ENCODE measurements at regions not wholly inside any gene's neighbourhood (a gene's known extent, or its start where the extent isn't known, plus 50 kb on each side); places are given as distances from the start of the nearest gene placed in this dataset.

GRCh38 chr16:65494080-65494479 lies 372.2 kb upstream of the CDH11 start:
- no peaks in the 10 kb centered on the region for H3K36me3 Mint-ChIP-seq
- no peak overlapping the region for H3K27ac Mint-ChIP-seq
- no peak overlapping the region for H3K4me3 Mint-ChIP-seq
- H3K4me1 Mint-ChIP-seq, result no peaks in the 10 kb centered on the region
- DNase-seq, result no peak
- peaks cover 0 to 2% (median 0%) of the 10 kb centered on the region in 3 donors for H3K27me3 Mint-ChIP-seq (ENCODE audit: low read depth in 3 of 3)
- H3K9me3 Mint-ChIP-seq, result peaks cover 0 to 30% (median 2%) of the 10 kb centered on the region in 6 donors

- H3K4me1 Mint-ChIP-seq, result no peaks in the 10 kb centered on the region
- no peaks in the 10 kb centered on the region for H3K36me3 Mint-ChIP-seq
- no peak overlapping the region for H3K4me3 Mint-ChIP-seq
- DNase-seq, result no peak
- H3K27ac Mint-ChIP-seq, result no peak overlapping the region
- H3K9me3 Mint-ChIP-seq, result peaks cover 0 to 29% (median 3%) of the 10 kb centered on the region in 6 donors
- peaks cover 0 to 2% (median 0%) of the 10 kb centered on the region in 3 donors for H3K27me3 Mint-ChIP-seq (ENCODE audit: low read depth in 3 of 3)
These were observed 368.4 kb upstream of the CDH11 start for GRCh38 chr16:65490286-65490685.

GRCh38 chr16:65489531-65490023 lies 367.7 kb upstream of the CDH11 start:
- H3K9me3 Mint-ChIP-seq, result peaks cover 0 to 29% (median 3%) of the 10 kb centered on the region in 6 donors
- no peak overlapping the region for H3K27ac Mint-ChIP-seq
- peaks cover 0 to 2% (median 0%) of the 10 kb centered on the region in 3 donors for H3K27me3 Mint-ChIP-seq (ENCODE audit: low read depth in 3 of 3)
- H3K36me3 Mint-ChIP-seq, result no peaks in the 10 kb centered on the region
- no peak for DNase-seq
- H3K4me1 Mint-ChIP-seq, result no peaks in the 10 kb centered on the region
- H3K4me3 Mint-ChIP-seq, result no peak overlapping the region

DNA sequence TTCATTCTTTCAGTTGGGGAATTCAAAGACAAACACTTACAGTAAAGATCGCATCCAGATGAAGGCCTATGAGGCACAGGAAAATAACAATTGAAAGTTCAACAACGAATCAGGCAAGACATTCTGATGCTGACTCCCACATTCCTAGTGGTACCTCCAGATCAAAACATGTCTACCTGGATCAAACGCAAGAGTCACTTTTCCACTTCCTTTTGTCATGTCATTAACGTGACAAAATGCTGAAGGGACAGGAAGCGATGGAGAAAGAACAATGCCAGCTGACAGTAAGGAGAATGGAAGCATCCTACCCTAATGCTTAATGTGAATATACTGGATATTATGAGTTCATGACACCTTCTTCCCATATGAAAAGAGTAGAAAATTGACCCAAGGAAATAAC lies 365.4 kb upstream of the CDH11 start:
- Mint-ChIP-seq H3K9me3 (peaks cover 0 to 13% (median under 1%) of the 10 kb centered on the region in 6 donors), H3K4me3 (no peak overlapping the region), H3K4me1 (no peaks in the 10 kb centered on the region), H3K27ac (no peak overlapping the region), H3K27me3 (ENCODE audit: low read depth in 3 of 3) (peaks cover 0 to 2% (median 0%) of the 10 kb centered on the region in 3 donors), H3K36me3 (no peaks in the 10 kb centered on the region)
- DNase-seq, result no peak

- peaks cover 0 to 1% (median 0%) of the 10 kb centered on the region in 3 donors for H3K27me3 Mint-ChIP-seq (ENCODE audit: low read depth in 3 of 3)
- H3K27ac Mint-ChIP-seq, result no peak overlapping the region
- peaks cover 0 to 7% (median 0%) of the 10 kb centered on the region in 6 donors for H3K9me3 Mint-ChIP-seq
- H3K4me1 Mint-ChIP-seq, result no peaks in the 10 kb centered on the region
- no peaks in the 10 kb centered on the region for H3K36me3 Mint-ChIP-seq
- DNase-seq, result no peak
- no peak overlapping the region for H3K4me3 Mint-ChIP-seq
These were observed 360.1 kb upstream of the CDH11 start for GRCh38 chr16:65481956-65482355.

DNA sequence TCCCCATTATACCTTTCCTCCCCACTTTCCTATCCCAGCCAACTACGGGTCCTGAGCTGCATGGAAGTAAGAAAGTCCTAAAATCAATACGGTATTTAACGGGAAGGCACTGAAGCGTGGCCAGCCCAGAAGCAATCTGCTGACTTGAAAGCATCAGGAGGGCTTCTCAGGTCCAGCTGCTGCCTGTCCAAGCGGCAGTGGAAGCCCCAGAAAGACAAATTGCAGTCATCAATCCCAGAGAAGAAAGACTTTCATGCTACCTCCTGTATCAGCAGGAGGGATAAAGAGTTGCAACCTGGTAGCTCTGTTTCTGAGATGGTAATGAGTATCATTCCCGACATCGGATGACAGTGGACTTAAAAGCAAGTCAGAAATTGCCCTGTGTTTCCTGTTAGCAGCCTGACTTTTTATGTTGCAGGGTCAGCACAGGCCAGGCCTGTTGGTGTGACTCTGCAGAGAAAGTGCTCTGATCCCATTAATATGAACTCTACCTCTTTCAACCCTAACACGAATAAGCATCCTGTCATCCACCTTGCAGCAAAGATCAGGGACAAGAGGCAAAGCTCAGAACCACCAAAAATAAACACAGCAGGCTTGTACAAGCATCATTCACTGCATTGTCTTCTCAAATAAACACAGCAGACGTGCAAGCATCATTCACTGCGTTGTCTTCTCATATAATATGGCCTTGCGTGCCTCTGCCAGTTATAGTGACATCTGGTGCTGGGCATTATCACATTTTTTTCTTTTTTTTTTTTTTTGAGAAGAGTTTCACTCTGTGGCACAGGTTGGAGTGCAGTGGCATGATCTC lies 358.6 kb upstream of the CDH11 start:
- Mint-ChIP-seq H3K9me3 (peaks cover 0 to 9% (median 0%) of the 10 kb centered on the region in 6 donors), H3K4me1 (no peaks in the 10 kb centered on the region), H3K27me3 (ENCODE audit: low read depth in 3 of 3) (peaks cover 0 to 1% (median 1%) of the 10 kb centered on the region in 3 donors), H3K27ac (no peak overlapping the region), H3K4me3 (no peak overlapping the region), H3K36me3 (no peaks in the 10 kb centered on the region)
- no peak for DNase-seq

GRCh38 chr16:65476448-65476955 lies 354.6 kb upstream of the CDH11 start:
- H3K4me3 Mint-ChIP-seq, result no peak overlapping the region
- peaks cover 0 to 1% (median 1%) of the 10 kb centered on the region in 3 donors for H3K27me3 Mint-ChIP-seq (ENCODE audit: low read depth in 3 of 3)
- no peak for DNase-seq
- H3K9me3 Mint-ChIP-seq, result peaks cover 0 to 15% (median under 1%) of the 10 kb centered on the region in 6 donors
- H3K36me3 Mint-ChIP-seq, result no peaks in the 10 kb centered on the region
- H3K4me1 Mint-ChIP-seq, result no peaks in the 10 kb centered on the region
- no peak overlapping the region for H3K27ac Mint-ChIP-seq

DNA sequence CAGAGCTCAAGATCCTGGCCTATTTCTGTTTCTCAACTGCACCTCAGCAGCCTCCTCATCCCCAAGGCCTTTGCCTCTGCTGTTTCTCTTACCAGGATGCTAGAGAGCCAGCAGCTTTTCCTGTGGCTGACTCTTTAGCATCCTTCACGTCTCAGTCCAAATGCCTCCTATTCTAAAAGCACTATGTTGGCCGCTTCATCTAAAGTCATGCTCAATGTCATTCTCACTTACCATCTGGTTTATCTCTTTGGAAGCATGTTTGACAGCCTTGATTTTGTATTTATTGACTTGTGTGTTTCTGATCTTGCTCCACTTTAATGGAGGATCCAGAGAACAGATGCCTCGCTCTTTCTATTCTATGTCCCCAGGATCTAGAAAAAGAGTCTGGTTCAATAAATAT lies 351.8 kb upstream of the CDH11 start:
- Mint-ChIP-seq H3K27me3 (ENCODE audit: low read depth in 3 of 3) (peaks cover 0 to 1% (median 1%) of the 10 kb centered on the region in 3 donors), H3K27ac (no peak overlapping the region), H3K36me3 (peaks cover 0 to 3% (median 0%) of the 10 kb centered on the region in 3 donors), H3K9me3 (peaks cover 0 to 15% (median under 1%) of the 10 kb centered on the region in 6 donors), H3K4me3 (no peak overlapping the region), H3K4me1 (no peaks in the 10 kb centered on the region)
- no peak for DNase-seq

GRCh38 chr16:65469116-65469515 lies 347.3 kb upstream of the CDH11 start:
- Mint-ChIP-seq H3K4me1 (no peaks in the 10 kb centered on the region), H3K4me3 (no peak overlapping the region), H3K27me3 (ENCODE audit: low read depth in 3 of 3) (peaks cover 0 to 2% (median 0%) of the 10 kb centered on the region in 3 donors), H3K9me3 (peaks cover 0 to 11% (median 3%) of the 10 kb centered on the region in 6 donors), H3K27ac (no peak overlapping the region), H3K36me3 (peaks cover 0 to 3% (median 0%) of the 10 kb centered on the region in 3 donors)
- DNase-seq, result no peak

DNA sequence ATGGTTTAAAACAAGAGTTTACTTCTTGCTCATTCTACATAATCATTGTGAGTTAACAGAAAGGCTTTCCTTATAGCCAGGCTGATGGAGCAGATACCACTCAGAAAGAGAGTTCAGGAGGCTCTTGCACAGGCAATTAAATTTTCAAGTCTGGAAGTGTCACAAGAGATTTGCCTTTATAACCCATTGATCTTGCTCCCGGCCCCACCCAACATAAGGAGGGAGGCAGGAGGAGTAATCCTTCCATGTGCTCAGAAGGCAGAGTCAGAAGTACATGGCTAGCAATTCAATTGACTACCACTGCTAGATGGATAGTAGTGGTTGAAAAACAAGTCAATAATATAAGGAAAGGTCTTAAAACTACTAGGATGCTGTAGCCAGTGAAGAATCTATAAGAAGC lies 346.3 kb upstream of the CDH11 start:
- Mint-ChIP-seq H3K27me3 (ENCODE audit: low read depth in 3 of 3) (peaks cover 0 to 3% (median 2%) of the 10 kb centered on the region in 3 donors), H3K4me1 (no peaks in the 10 kb centered on the region), H3K4me3 (no peak overlapping the region), H3K27ac (no peak overlapping the region), H3K36me3 (peaks cover 0 to 3% (median 0%) of the 10 kb centered on the region in 3 donors), H3K9me3 (peaks cover 0 to 7% (median 0%) of the 10 kb centered on the region in 6 donors)
- DNase-seq, result no peak

- Mint-ChIP-seq H3K27me3 (ENCODE audit: low read depth in 3 of 3) (peaks cover 2 to 3% (median 2%) of the 10 kb centered on the region in 3 donors), H3K4me3 (no peak overlapping the region), H3K36me3 (no peaks in the 10 kb centered on the region), H3K27ac (no peak overlapping the region), H3K9me3 (peaks cover 0 to 7% (median 2%) of the 10 kb centered on the region in 6 donors), H3K4me1 (no peaks in the 10 kb centered on the region)
- no peak for DNase-seq
These were observed 341.9 kb upstream of the CDH11 start for GRCh38 chr16:65463652-65464260.

DNA sequence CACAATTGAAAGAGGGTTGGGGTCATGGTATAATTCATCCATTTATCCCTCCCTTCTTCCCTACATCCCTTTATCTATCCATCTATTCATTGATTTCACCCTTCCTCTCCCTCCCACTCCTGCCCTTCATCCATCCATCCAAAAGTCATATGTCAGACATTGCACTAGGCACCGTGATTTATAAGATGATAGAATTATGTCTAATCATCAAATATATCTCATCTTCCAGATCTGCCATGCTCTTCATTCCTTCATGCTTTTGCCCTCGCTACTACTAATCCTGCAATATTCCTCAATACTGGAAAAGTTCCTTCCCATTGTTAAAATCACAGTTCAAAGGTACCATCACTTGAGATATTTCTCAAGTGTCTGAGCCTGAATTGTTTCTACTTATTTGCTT lies 335.2 kb upstream of the CDH11 start:
- Mint-ChIP-seq H3K27ac (no peak overlapping the region), H3K4me3 (no peak overlapping the region), H3K27me3 (ENCODE audit: low read depth in 3 of 3) (peaks cover 0 to 2% (median 0%) of the 10 kb centered on the region in 3 donors), H3K4me1 (no peaks in the 10 kb centered on the region), H3K36me3 (no peaks in the 10 kb centered on the region), H3K9me3 (peaks cover 0 to 4% (median under 1%) of the 10 kb centered on the region in 6 donors)
- DNase-seq, result no peak

GRCh38 chr16:65455761-65456160 lies 333.9 kb upstream of the CDH11 start:
- peaks cover 0 to 4% (median 2%) of the 10 kb centered on the region in 6 donors for H3K9me3 Mint-ChIP-seq
- no peaks in the 10 kb centered on the region for H3K36me3 Mint-ChIP-seq
- no peaks in the 10 kb centered on the region for H3K27me3 Mint-ChIP-seq (ENCODE audit: low read depth in 3 of 3)
- H3K4me1 Mint-ChIP-seq, result no peaks in the 10 kb centered on the region
- DNase-seq, result no peak
- H3K27ac Mint-ChIP-seq, result no peak overlapping the region
- no peak overlapping the region for H3K4me3 Mint-ChIP-seq

DNA sequence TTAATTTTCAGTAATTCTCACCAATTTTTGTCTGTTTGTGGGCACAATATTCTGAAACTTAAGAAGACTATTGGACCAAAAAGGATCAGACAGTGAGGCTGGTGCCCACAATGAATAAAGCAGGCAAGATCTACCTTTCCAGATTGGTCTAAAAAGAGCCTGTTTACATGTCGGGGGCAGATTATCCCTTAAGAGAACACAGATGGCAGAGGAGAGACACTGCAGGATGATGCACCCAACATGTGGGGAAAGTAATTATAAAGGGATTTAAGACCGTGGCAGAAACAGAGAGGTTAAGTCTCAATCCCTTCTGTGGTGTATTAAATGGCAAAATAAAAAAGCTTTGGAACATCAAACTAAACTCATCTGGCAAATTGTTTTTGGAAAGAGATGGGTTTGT lies 331.8 kb upstream of the CDH11 start:
- H3K4me3 Mint-ChIP-seq, result no peak overlapping the region
- DNase-seq, result no peak
- H3K27me3 Mint-ChIP-seq (ENCODE audit: low read depth in 3 of 3), result no peaks in the 10 kb centered on the region

More for the DNA sequence above, 331.8 kb upstream of the CDH11 start:
- Mint-ChIP-seq H3K27ac (no peak overlapping the region), H3K4me1 (no peaks in the 10 kb centered on the region), H3K36me3 (no peaks in the 10 kb centered on the region), H3K9me3 (peaks cover 0 to 8% (median 5%) of the 10 kb centered on the region in 6 donors)
